Liver (tissue), 3 donors: ENCODE measurements at regions not wholly inside any gene's neighbourhood (a gene's known extent, or its start where the extent isn't known, plus 50 kb on each side); places are given as distances from the start of the nearest gene placed in this dataset.

ENCODE experiments used
- GABPA ChIP-seq, 2 donors: IDR thresholded peaks in 1 of 2; conservative IDR thresholded peaks in 1 of 2; 2 replicates each; pipeline ENCODE4 v1.6.1; 2016; ENCODE audit warnings: antibody characterized with exemption in 2 of 2, mild to moderate bottlenecking in 1 of 2, moderate library complexity in 1 of 2
- HNF4A ChIP-seq, 2 donors: conservative IDR thresholded peaks; 2 replicates each; pipeline ENCODE4 v1.6.1; 2016; ENCODE audit warnings: antibody characterized with exemption in 2 of 2, mild to moderate bottlenecking in 2 of 2
- JUND ChIP-seq, 2 donors: IDR thresholded peaks; 2 replicates each; pipeline ENCODE4 v1.6.1; 2016; ENCODE audit warnings: antibody characterized with exemption in 2 of 2
- RAD21 ChIP-seq, 2 donors: IDR thresholded peaks; 2 replicates each; pipeline ENCODE4 v1.6.1; 2016; ENCODE audit warnings: antibody characterized with exemption in 2 of 2, mild to moderate bottlenecking in 2 of 2
- RXRA ChIP-seq, 2 donors: IDR thresholded peaks; 2 replicates each; pipeline ENCODE4 v1.6.1; 2017 to 2018; ENCODE audit warnings: antibody characterized with exemption in 2 of 2, mild to moderate bottlenecking in 1 of 2
- SP1 ChIP-seq: IDR thresholded peaks from 2 replicates; pipeline ENCODE4 v1.6.1; 2018; ENCODE audit warnings: antibody characterized with exemption, mild to moderate bottlenecking
- TAF1 ChIP-seq: conservative IDR thresholded peaks from 2 replicates; pipeline ENCODE4 v1.6.1; 2016; ENCODE audit warnings: antibody characterized with exemption, mild to moderate bottlenecking
- TF ChIP-seq, protein P1 (sequence below): IDR thresholded peaks from 2 replicates; pipeline ENCODE4 v1.6.1; 2016; ENCODE audit warnings: antibody characterized with exemption
- TF ChIP-seq, protein P2 (sequence below): fragments of 150-350 bp; IDR thresholded peaks from 2 replicates; pipeline ENCODE4 v1.5.1; 2017; ENCODE audit warnings: improper control_type of control experiment, low read depth, low read length; ENCODE audit not compliant: missing input control
- TF ChIP-seq, protein P3 (sequence below): IDR thresholded peaks from 2 replicates; pipeline ENCODE4 v1.6.1; 2016; ENCODE audit warnings: antibody characterized with exemption
- TF ChIP-seq, protein P4 (sequence below): IDR thresholded peaks from 2 replicates; pipeline ENCODE4 v1.6.1; 2016; ENCODE audit warnings: antibody characterized with exemption, mild to moderate bottlenecking
- TF ChIP-seq, protein P5 (sequence below): IDR thresholded peaks from 2 replicates; pipeline ENCODE4 v1.6.1; 2016; ENCODE audit warnings: antibody characterized with exemption
- donor health status: healthy.
- donor health status: healthy.

DNA sequence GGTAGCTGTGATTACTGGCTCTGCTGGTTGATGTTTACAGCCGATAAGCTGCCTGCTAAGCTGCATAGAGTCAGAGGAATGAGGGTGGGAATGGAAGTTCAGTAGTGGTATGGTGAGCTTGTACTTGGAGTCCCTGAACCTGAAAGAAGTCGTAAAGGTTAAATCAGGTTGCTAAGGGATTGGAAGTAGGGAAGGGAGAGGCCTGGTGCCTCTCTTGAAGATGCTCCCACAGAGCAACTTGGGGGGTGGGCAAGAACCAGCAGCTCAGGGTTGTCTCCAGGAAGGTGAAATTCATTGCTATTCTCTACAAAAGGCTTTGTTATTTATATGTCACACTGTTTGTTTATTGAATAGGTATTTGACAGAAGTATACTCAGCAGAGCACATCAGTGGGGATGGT is 73.8 kb upstream of the OLFM4 start:
- TF ChIP-seq, protein P1, sequence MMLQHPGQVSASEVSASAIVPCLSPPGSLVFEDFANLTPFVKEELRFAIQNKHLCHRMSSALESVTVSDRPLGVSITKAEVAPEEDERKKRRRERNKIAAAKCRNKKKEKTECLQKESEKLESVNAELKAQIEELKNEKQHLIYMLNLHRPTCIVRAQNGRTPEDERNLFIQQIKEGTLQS, result no peak
- TF ChIP-seq RAD21 (IDR thresholded peaks at IDR 0.05) (no peak), JUND (IDR thresholded peaks at IDR 0.05) (no peak), RXRA (IDR thresholded peaks at IDR 0.05) (no peak), GABPA (IDR thresholded peaks at IDR 0.05 in 1 of 2, conservative IDR thresholded peaks at IDR 0.05 in 1 of 2) (no peak), HNF4A (conservative IDR thresholded peaks at IDR 0.05) (no peak), TAF1 (no peak), SP1 (no peak)
- TF ChIP-seq, protein P2, sequence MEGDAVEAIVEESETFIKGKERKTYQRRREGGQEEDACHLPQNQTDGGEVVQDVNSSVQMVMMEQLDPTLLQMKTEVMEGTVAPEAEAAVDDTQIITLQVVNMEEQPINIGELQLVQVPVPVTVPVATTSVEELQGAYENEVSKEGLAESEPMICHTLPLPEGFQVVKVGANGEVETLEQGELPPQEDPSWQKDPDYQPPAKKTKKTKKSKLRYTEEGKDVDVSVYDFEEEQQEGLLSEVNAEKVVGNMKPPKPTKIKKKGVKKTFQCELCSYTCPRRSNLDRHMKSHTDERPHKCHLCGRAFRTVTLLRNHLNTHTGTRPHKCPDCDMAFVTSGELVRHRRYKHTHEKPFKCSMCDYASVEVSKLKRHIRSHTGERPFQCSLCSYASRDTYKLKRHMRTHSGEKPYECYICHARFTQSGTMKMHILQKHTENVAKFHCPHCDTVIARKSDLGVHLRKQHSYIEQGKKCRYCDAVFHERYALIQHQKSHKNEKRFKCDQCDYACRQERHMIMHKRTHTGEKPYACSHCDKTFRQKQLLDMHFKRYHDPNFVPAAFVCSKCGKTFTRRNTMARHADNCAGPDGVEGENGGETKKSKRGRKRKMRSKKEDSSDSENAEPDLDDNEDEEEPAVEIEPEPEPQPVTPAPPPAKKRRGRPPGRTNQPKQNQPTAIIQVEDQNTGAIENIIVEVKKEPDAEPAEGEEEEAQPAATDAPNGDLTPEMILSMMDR, result no peak
- TF ChIP-seq, protein P3, sequence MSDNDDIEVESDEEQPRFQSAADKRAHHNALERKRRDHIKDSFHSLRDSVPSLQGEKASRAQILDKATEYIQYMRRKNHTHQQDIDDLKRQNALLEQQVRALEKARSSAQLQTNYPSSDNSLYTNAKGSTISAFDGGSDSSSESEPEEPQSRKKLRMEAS, result no peak
- TF ChIP-seq, protein P4, sequence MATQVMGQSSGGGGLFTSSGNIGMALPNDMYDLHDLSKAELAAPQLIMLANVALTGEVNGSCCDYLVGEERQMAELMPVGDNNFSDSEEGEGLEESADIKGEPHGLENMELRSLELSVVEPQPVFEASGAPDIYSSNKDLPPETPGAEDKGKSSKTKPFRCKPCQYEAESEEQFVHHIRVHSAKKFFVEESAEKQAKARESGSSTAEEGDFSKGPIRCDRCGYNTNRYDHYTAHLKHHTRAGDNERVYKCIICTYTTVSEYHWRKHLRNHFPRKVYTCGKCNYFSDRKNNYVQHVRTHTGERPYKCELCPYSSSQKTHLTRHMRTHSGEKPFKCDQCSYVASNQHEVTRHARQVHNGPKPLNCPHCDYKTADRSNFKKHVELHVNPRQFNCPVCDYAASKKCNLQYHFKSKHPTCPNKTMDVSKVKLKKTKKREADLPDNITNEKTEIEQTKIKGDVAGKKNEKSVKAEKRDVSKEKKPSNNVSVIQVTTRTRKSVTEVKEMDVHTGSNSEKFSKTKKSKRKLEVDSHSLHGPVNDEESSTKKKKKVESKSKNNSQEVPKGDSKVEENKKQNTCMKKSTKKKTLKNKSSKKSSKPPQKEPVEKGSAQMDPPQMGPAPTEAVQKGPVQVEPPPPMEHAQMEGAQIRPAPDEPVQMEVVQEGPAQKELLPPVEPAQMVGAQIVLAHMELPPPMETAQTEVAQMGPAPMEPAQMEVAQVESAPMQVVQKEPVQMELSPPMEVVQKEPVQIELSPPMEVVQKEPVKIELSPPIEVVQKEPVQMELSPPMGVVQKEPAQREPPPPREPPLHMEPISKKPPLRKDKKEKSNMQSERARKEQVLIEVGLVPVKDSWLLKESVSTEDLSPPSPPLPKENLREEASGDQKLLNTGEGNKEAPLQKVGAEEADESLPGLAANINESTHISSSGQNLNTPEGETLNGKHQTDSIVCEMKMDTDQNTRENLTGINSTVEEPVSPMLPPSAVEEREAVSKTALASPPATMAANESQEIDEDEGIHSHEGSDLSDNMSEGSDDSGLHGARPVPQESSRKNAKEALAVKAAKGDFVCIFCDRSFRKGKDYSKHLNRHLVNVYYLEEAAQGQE, result no peak
- TF ChIP-seq, protein P5, sequence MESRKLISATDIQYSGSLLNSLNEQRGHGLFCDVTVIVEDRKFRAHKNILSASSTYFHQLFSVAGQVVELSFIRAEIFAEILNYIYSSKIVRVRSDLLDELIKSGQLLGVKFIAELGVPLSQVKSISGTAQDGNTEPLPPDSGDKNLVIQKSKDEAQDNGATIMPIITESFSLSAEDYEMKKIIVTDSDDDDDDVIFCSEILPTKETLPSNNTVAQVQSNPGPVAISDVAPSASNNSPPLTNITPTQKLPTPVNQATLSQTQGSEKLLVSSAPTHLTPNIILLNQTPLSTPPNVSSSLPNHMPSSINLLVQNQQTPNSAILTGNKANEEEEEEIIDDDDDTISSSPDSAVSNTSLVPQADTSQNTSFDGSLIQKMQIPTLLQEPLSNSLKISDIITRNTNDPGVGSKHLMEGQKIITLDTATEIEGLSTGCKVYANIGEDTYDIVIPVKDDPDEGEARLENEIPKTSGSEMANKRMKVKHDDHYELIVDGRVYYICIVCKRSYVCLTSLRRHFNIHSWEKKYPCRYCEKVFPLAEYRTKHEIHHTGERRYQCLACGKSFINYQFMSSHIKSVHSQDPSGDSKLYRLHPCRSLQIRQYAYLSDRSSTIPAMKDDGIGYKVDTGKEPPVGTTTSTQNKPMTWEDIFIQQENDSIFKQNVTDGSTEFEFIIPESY, result no peak
